OCI-LY3 (cell line): ENCODE measurements at regions not wholly inside any gene's neighbourhood (a gene's known extent, or its start where the extent isn't known, plus 50 kb on each side); places are given as distances from the start of the nearest gene placed in this dataset.

Source experiments
- H2AFZ ChIP-seq: fragments of 200-600, 300-600 bp; shearing (Covaris generic); 2 replicates; pipeline ENCODE4 v1.6.0; 2014; ENCODE audit warnings: antibody characterized with exemption, low read depth, low read length
- H3K27ac ChIP-seq: fragments of 200-600, 300-600 bp; sonication (generic); 2 replicates; pipeline ENCODE4 v1.5.1; 2014; ENCODE audit warnings: mild to moderate bottlenecking, low read length, moderate library complexity, mixed read lengths
- H3K27me3 ChIP-seq: fragments of 200-600, 300-600 bp; sonication (generic); 2 replicates; pipeline ENCODE4 v1.6.1; 2014; ENCODE audit warnings: low read depth, low read length, mixed read lengths
- H3K36me3 ChIP-seq: fragments of 200-600, 300-600 bp; sonication (generic); replicated peaks from 2 replicates; pipeline ENCODE3; 2014; ENCODE audit warnings: low read depth, low read length, mixed read lengths
- H3K4me1 ChIP-seq: fragments of 300-600, 200-600 bp; sonication (generic); 2 replicates; pipeline ENCODE4 v1.6.1; 2014; ENCODE audit warnings: low read length, mixed read lengths
- H3K4me2 ChIP-seq: fragments of 200-600, 300-600 bp; sonication (generic); 2 replicates; pipeline ENCODE4 v1.6.1; 2014; ENCODE audit warnings: low read length, mixed read lengths
- H3K4me3 ChIP-seq: fragments of 300-600, 200-600 bp; sonication (generic); 2 replicates; pipeline ENCODE4 v1.5.1; 2014; ENCODE audit warnings: antibody characterized with exemption, mild to moderate bottlenecking, low read length, moderate library complexity
- H3K79me2 ChIP-seq: fragments of 300-600, 200-600 bp; shearing (Covaris generic); 2 replicates; pipeline ENCODE4 v1.6.1; 2014; ENCODE audit warnings: mild to moderate bottlenecking, low read length, mixed read lengths
- H3K9ac ChIP-seq: fragments of 300-600, 200-600 bp; shearing (Covaris generic); 2 replicates; pipeline ENCODE4 v1.6.0; 2014; ENCODE audit warnings: mild to moderate bottlenecking, low read length, moderate library complexity
- H3K9me3 ChIP-seq: fragments of 200-600, 300-600 bp; shearing (Covaris generic); 2 replicates; pipeline ENCODE4 v1.6.1; 2014; ENCODE audit warnings: low read length, mixed read lengths; ENCODE audit not compliant: insufficient read depth
- H4K20me1 ChIP-seq: fragments of 200-600, 300-600 bp; sonication (generic); 2 replicates; pipeline ENCODE4 v1.6.1; 2016; ENCODE audit warnings: low read length, mixed read lengths; ENCODE audit not compliant: insufficient read depth
- CTCF ChIP-seq: fragments of 200-600, 300-600 bp; sonication (generic); IDR thresholded peaks from 2 replicates; pipeline ENCODE4 v1.5.1; 2014; ENCODE audit warnings: antibody characterized with exemption, low read length, low read depth
- EZH2phosphoT487 ChIP-seq: fragments of 200-600 bp; shearing (Covaris generic); IDR thresholded peaks from 2 replicates; pipeline ENCODE4 v1.6.1; 2018; ENCODE audit warnings: antibody characterized with exemption, mixed run types, low read depth

DNA sequence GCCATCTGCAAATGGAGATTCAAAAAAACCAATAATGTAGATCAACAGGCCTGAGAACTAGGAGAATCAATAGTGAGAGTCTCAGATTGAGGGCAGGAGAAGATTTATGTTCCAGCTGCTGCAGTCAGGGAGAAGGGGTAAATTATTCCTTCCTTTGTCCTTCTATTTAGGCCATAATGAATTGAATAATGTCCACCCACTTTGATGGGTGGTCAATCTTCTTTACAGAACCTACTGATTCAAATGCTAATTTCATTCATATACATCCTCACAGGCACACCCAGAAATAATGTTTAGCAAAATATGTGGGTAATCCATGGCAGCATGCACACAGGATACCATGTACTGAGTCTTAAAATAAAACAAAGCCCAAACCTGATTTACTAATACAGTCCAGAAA, 695.3 kb upstream of the REG3G start:
- no peak overlapping the region for H3K27ac ChIP-seq
- no peaks in the 10 kb centered on the region for H3K36me3 ChIP-seq
- TF ChIP-seq CTCF (no peak), EZH2phosphoT487 (no peak)
- no peaks in the 10 kb centered on the region for H3K79me2 ChIP-seq
- no peaks in the 10 kb centered on the region for H3K9me3 ChIP-seq
- no peak overlapping the region for H3K4me2 ChIP-seq
- H3K4me3 ChIP-seq, result no peak overlapping the region
- H2AFZ ChIP-seq, result no peak overlapping the region
- H3K4me1 ChIP-seq, result no peaks in the 10 kb centered on the region
- no peaks in the 10 kb centered on the region for H4K20me1 ChIP-seq
- no peaks in the 10 kb centered on the region for H3K27me3 ChIP-seq
- H3K9ac ChIP-seq, result no peak overlapping the region

- no peak for TF ChIP-seq EZH2phosphoT487
- peak; percentile 42 for TF ChIP-seq CTCF
- Histone ChIP-seq H3K79me2 (no peaks in the 10 kb centered on the region), H3K4me2 (no peak overlapping the region), H3K27ac (no peak overlapping the region), H3K36me3 (no peaks in the 10 kb centered on the region), H3K4me1 (no peaks in the 10 kb centered on the region), H3K4me3 (no peak overlapping the region), H3K27me3 (no peaks in the 10 kb centered on the region), H4K20me1 (no peaks in the 10 kb centered on the region), H2AFZ (no peak overlapping the region), H3K9me3 (no peaks in the 10 kb centered on the region), H3K9ac (no peak overlapping the region)
These were observed 674.3 kb upstream of the REG3G start for GRCh38 chr2:78351208-78351607.

GRCh38 chr2:78353168-78353567, 672.3 kb upstream of the REG3G start:
- no peaks in the 10 kb centered on the region for H3K79me2 ChIP-seq
- no peaks in the 10 kb centered on the region for H3K27me3 ChIP-seq
- H2AFZ ChIP-seq, result no peak overlapping the region
- H3K4me3 ChIP-seq, result no peak overlapping the region
- H4K20me1 ChIP-seq, result no peaks in the 10 kb centered on the region
- no peaks in the 10 kb centered on the region for H3K4me1 ChIP-seq
- H3K9ac ChIP-seq, result no peak overlapping the region
- no peaks in the 10 kb centered on the region for H3K36me3 ChIP-seq
- no peak overlapping the region for H3K27ac ChIP-seq
- no peak for TF ChIP-seq CTCF
- no peak for TF ChIP-seq EZH2phosphoT487
- no peak overlapping the region for H3K4me2 ChIP-seq
- H3K9me3 ChIP-seq, result no peaks in the 10 kb centered on the region

DNA sequence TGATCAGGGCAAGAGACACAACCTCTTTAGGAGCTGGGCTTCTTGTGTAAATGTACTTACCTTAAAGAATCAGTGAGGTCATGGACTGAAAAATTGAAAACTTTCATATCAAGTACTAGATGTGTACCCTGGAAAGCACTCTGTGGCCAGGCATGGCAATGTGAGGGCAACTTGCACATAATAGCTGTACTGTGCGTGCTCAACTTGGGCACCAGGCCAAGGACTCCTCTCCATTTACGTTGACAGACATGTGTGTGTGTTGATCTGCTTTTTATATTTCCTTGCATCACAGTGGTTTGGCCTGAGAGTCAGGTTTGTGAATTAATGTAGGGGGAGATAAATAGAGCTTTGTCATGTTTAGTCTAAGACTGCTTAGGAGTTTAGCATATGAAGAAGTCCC, 669.5 kb upstream of the REG3G start:
- Histone ChIP-seq H3K9me3 (no peaks in the 10 kb centered on the region), H4K20me1 (no peaks in the 10 kb centered on the region), H3K9ac (no peak overlapping the region), H3K27me3 (no peaks in the 10 kb centered on the region), H3K4me1 (no peaks in the 10 kb centered on the region), H3K4me3 (no peak overlapping the region), H3K79me2 (no peaks in the 10 kb centered on the region), H2AFZ (no peak overlapping the region), H3K4me2 (no peak overlapping the region), H3K27ac (no peak overlapping the region), H3K36me3 (no peaks in the 10 kb centered on the region)
- no peak for TF ChIP-seq EZH2phosphoT487
- no peak for TF ChIP-seq CTCF
